Activated CD4-positive, CD25-positive, alpha-beta regulatory T cell treated with anti-CD3 and anti-CD28 coated beads, Interleukin-2, amount 50 U/mL, for 72 hours (primary cell): ENCODE measurements at regions not wholly inside any gene's neighbourhood (a gene's known extent, or its start where the extent isn't known, plus 50 kb on each side); places are given as distances from the start of the nearest gene placed in this dataset.

Source experiments
- DNase-seq: peaks from one replicate; pipeline ENCODE4 v3.0.0; 2021

DNA sequence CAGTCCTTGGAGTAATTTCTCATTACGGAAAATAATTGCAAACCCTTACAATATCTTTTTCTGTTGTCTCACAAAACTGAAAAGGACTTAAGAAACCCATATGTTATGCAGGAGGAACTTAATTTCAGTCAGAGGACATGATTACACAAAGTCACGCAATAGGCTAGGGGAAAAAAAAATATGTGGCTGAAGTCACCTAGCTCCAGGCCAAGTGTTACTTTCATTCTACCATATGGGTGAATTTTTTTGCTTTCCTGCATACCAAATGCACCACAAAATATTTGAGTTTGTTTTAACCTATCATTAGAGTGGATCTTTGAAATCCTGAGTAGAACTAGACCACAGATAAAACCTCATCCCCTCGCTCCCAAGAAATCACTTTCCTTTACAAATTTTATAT is 523.5 kb downstream of the CAAP1 start:
- DNase-seq = no peak

GRCh38 chr9:26368241-26368640 is 524.4 kb downstream of the CAAP1 start:
- DNase-seq = no peak

DNA sequence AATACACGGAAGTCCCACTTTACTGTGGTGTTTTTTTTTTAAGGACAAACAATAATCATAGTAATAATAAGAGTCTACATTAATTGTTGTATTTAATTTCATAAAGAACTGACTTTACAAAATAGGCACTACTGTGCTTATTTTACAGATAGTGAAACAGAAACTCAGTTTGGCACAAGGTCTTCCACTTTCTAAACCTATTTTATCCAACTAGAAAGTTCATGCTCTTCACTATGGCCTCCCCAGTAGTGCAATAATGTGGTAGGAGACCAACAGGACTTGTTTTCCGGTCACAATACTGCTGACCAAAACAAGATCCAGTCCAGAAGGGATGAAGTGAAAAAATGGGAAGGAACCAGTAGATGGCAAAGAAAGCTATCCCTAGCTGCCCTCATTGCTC is 531.6 kb downstream of the CAAP1 start:
- no peak for DNase-seq

DNA sequence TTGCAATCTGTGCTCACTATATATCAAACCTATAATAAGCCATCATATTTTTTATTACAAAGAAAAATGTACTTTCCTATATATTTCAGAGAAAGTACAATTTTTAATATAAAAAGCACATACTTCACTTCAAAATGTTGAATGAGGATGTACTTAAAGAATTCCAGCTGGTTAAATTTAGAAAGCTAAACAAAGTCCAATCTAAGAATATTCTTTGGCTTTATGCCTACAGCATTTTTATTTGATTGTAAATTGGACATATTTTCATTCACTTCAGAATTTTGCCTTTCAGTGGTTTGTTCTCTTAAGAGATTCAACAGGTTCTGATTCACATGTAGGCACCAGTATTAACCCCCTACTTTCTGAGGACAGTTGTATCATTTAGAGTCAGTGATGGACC is 533.8 kb downstream of the CAAP1 start:
- no peak for DNase-seq

DNA sequence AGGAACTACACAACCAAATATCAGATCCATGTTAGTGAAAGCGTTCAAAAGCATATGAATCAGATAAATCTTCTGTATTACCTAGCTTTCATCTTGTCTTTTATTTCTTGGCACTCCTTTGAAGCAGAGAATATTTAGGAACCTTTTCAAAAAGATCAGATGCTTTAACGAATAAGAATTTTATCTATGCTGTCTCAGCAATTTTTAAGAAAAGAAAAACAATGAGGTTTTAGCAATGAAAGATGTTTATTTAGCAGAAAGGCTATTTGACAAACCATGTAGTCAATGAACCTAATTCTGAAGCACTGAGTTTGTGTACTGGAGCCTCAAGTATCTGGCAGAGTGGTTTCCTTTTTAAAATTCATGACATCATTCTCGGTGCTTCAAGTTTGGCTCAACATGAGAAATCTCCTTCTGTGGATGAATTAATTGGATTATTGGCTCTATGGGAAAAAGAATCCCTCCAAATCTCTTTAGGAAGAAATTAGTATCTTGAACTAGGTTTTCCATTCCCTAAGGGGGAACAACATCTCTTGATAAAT is 534.7 kb downstream of the CAAP1 start:
- no peak for DNase-seq

DNA sequence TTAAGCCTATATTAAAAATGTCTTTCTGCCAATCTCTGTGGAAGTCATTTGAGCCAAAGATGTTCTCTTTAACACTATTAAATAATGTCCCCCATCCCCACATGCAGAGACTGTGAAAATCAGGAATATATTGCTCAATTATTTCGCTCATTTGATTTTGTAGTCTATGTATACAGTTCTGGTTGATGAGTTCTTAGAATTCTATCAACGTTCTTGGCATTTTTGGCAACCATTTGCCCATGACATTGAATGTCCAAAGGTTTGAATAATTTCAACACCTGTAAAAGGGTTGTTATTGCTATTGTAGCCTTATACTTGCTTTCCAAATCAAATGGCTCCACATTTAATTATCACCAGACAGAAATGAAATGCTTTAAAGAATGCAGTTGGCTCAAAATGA is 536.1 kb downstream of the CAAP1 start:
- no peak for DNase-seq

GRCh38 chr9:26346942-26347477 is 545.6 kb downstream of the CAAP1 start:
- DNase-seq = no peak

DNA sequence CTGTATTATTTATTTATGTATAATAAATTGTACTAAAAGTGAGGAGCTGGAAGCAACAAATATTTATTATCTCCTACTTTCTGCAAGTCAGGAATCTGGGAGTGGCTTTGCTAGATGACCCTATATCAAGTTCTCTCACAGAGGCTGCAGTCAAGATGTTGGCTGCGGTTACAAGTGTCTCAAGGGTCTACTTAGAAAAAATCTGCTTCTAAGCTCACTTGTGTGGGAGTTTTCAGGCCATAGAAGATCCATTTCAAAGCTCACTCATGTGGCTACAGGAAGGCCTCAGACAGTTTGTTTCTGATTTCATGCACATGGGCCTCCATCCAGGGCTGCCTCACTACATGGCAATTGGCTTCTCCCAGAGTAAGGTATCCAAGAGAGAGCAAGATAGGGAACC is 551.1 kb downstream of the CAAP1 start:
- DNase-seq = no peak

GRCh38 chr9:26339796-26340195 is 552.8 kb downstream of the CAAP1 start:
- no peak for DNase-seq

- no peak for DNase-seq
Observed at GRCh38 chr9:26335116-26335515, 557.5 kb downstream of the CAAP1 start.

DNA sequence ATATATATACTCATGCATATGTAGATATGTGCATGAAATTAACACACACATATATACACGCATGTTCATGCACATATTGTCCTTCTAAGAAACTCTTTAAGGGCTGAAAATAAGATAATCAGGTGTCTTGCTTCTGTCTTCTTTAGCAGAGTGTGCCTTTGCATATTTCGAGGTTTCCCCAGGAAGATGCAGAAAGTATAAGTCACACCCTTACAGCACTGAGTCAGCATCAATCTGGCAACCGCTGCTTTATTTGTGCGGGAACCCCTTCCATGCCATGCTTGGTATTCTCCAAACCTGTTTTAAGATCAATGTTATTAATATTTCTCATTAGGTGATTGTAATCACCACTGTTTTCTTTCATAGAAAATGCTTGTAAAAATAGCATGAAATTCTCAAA is 557.9 kb downstream of the CAAP1 start:
- DNase-seq = no peak

- no peak for DNase-seq
Observed at GRCh38 chr9:26331223-26331622, 561.4 kb downstream of the CAAP1 start.

- no peak for DNase-seq
Observed at GRCh38 chr9:26329974-26330373, 562.6 kb downstream of the CAAP1 start.

DNA sequence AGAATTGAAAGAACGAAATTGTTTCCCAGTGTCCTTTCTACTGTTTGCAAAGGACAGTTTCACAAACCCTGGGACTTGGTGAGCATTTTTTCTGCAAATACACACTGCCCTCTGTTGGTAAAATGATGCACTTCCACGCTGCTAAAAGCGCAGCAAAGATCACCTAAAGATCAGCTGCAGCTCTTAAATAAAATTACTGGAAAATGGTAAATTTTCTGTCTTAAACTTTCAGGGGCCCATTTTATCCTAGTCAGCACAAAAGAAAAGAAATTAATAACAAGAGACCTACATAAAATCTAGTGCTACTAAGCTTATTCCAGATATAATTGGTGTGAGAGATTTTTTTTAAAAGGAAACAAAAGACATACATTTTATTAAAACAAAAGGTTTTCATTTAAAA is 566.0 kb downstream of the CAAP1 start:
- no peak for DNase-seq

DNA sequence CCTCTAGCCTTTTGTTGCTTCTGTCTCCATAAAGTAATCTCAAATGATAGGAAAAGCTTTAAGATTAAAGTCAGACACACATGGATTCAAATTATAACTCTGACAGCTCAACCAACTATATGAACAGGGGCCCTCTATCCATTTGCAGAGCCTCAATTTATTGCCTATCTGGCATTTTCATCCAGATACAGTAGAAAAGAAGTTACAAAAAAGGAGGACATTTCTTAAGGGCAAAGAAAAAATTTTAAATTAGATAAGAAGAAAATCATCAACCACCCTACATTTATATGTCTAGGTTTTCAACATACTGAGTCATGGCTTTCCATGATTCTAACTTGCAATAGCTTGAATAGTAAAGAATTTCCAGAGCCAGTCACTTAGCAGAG is 567.2 kb downstream of the CAAP1 start:
- DNase-seq = no peak

- no peak for DNase-seq
Observed at GRCh38 chr9:26324786-26325443, 567.7 kb downstream of the CAAP1 start.

DNA sequence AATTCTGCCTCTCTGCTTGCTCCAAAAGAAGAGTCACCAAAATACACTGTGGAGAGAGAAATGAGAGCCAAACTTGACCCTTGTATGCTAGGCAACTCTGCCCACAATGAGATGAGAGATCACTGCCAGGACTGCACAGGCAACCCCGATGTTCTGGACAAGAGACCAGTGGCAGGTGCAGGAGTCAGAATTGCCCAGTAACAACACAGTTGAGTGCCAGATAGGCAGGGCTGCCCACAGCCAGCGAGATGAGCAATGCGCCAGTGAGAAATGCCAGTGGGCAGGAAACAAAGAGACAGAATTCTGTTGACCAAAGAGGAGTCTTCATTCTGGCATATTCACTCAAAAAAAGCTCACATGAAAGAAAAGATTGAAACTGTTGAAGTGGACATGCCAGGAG is 570.7 kb downstream of the CAAP1 start:
- no peak for DNase-seq

- DNase-seq = no peak
Observed at GRCh38 chr9:26319859-26320258, 572.7 kb downstream of the CAAP1 start.

DNA sequence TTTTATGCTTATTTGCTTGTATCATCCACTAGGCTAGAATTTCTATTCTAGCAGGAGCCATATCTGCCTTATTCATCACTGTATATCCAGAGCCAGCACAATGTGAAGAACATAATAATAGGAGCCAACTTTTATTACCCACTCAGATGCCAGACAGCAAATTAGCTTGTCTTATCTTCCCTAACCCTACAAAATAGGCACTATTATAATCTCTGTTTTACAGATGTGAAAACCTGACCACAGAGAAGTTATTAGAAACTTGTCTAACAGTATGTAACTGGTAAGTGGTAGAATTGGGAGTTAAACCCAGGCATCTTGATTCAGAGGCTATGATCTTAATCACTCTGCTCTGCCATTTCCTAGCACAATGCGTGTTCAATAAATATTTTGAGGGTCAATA is 579.5 kb downstream of the CAAP1 start:
- DNase-seq = no peak

GRCh38 chr9:26311463-26311995 is 581.1 kb downstream of the CAAP1 start:
- DNase-seq = no peak

DNA sequence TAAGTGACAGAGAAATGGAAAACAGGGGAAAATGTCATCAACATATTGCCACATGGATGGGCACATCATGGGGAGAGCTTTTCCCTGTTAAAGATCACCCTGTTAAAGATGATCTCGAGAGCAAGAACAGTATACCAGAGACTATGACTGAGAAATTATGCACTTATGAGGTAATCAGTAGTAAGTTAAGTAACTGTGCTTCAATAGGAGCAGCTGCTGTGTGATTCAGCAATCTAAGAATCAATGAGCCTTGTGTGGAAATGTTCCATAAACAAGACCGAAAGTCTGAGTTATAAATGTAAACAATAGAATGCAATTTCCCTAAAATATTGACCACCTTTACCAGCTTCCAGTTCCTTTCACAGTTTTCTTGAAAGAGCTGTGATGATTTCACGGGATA is 582.3 kb downstream of the CAAP1 start:
- no peak for DNase-seq

GRCh38 chr9:26308328-26308727 is 584.3 kb downstream of the CAAP1 start:
- DNase-seq = no peak

- no peak for DNase-seq
Observed at GRCh38 chr9:26301659-26302058, 590.9 kb downstream of the CAAP1 start.

GRCh38 chr9:26301046-26301445 is 591.6 kb downstream of the CAAP1 start:
- no peak for DNase-seq
